Cardiac fibroblast (primary cell): ENCODE measurements at regions not wholly inside any gene's neighbourhood (a gene's known extent, or its start where the extent isn't known, plus 50 kb on each side); places are given as distances from the start of the nearest gene placed in this dataset.

Experiments used
- DNase-seq, 2 donors: peaks; one replicate each; pipeline versions ENCODE4 v3.0.0 to v3.0.0-alpha.2; 2010; ENCODE audit warnings: low read depth in 2 of 2
- H3K4me3 ChIP-seq, 2 donors: replicated peaks in 1 of 2; 1 replicate in 1 of 2; 2 replicates in 1 of 2; pipeline ENCODE4 v1.5.1; 2011; ENCODE audit warnings: low read depth in 2 of 2, low read length in 2 of 2, mild to moderate bottlenecking in 2 of 2, moderate library complexity in 1 of 2
- CTCF ChIP-seq: IDR thresholded peaks from one replicate; pipeline ENCODE4 v1.5.1; 2011; ENCODE audit warnings: low read depth, mild to moderate bottlenecking, low read length, inconsistent platforms

- no peak for DNase-seq
- H3K4me3 ChIP-seq, result no peak overlapping the region
- no peak for TF ChIP-seq CTCF
Measured at GRCh38 chr14:98204139-98204538, 1067.9 kb downstream of the BCL11B start.

- DNase-seq, result no peak
- H3K4me3 ChIP-seq, result no peak overlapping the region
- no peak for TF ChIP-seq CTCF
Measured at GRCh38 chr14:98207415-98207814, 1064.6 kb downstream of the BCL11B start.

DNA sequence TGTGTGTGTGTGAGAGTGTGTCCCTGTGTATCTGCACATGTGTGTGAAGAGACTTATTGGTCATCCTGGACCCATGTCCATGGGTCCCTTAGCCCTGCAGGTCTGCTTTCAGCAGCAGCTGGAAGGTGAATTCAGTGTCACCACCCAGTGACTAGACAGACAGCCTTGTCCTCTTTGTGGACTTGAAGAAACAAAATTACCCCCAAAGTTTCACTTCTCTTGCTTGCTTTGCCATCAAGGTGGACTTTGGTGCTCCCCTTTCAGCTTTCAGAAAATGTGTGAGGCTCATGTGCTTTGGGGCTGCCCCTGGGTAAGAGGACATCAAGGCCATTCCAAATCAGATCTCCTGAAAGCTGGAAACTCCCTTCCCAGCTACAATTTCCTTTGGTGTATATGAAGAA, 1063.8 kb downstream of the BCL11B start:
- TF ChIP-seq CTCF, result no peak
- H3K4me3 ChIP-seq, result no peak overlapping the region
- DNase-seq, result no peak

- H3K4me3 ChIP-seq, result no peak overlapping the region
- TF ChIP-seq CTCF, result no peak
- no peak for DNase-seq
Measured at GRCh38 chr14:98208943-98209342, 1063.1 kb downstream of the BCL11B start.

DNA sequence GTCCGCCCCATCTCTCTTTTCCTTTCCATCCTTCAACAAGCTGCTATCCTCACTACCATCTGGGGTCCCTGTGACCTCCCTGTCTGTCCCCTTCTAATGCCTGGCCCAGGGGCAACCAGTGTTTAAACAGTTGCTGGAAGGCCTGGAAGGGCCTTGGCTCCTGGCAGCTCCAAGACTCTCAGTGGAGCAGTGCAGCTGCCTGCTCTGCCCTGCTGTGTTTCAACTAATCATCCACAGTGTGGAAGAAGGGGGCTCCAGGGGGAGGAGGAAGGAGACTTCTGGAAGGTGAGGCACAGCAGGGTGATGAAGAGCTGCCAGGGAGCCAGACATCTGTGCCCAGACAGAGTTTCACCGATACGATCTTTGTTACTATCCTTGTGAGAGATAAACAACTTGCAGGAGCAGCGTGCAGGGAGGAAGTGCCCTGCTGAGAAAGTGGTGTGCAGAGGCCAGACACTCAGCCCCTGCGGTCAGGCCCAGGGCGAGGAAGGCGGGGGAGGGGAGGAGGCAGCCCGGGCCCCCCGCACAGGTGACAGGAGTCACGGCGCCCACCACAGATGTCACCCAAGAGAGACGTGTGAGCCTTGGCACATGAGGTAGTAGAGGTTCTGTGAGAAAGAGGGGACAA, 1061.8 kb downstream of the BCL11B start:
- TF ChIP-seq CTCF, result no peak
- no peak overlapping the region for H3K4me3 ChIP-seq
- DNase-seq, result no peak

DNA sequence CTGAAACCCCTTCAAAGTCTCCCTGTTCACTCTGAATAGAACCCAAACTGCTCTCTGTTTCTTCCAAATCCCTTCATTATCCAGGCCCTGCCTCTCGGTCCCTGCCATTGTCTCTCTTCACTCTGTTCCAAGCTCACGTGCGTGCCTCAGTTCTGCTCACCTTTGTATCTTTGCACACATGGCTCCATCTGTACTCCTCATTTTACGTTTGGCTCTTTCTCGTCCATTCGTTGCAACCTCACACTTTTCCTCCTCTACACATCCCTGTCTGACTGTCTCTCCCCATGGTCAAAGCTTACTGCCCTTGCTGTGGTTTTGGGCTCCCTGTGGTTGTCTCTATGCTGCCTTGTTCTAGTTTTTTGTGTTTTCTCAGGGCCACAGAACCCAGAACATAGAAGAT, 1054.5 kb downstream of the BCL11B start:
- TF ChIP-seq CTCF, result no peak
- no peak for DNase-seq
- no peak overlapping the region for H3K4me3 ChIP-seq

DNA sequence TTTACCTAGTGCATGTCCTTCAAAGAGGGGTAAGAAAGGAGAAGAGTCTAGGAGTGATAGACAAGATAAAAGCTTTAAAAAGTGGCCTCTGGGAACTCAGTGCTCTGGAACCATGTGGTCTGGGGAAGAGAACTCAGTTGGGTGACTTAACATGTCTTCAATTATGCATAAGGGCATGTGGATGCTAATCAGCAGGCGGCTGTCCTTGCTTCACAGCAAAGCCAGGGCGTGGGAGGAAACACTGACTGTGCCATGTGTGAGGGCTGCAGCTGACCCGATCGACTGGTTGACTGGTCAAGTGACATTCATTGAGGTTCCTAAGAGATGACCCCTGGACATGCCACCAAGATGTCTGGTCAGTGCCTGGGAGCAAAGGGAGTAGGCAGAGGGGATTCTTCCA, 1053.8 kb downstream of the BCL11B start:
- no peak for DNase-seq
- no peak overlapping the region for H3K4me3 ChIP-seq
- TF ChIP-seq CTCF, result no peak
